GM19397 (cell line): ENCODE measurements at regions not wholly inside any gene's neighbourhood (a gene's known extent, or its start where the extent isn't known, plus 50 kb on each side); places are given as distances from the start of the nearest gene placed in this dataset.
"Not testable (repeated sequence)": the region's sequence is repeated elsewhere in the genome, so short reads cannot be mapped to it uniquely, and the experiment has no call there.

ENCODE experiments used
- ATAC-seq: cut with Tn5 transposase; IDR thresholded peaks from one replicate; pipeline ENCODE4 v1.9.1; 2021; ENCODE audit warnings: mild to moderate bottlenecking, moderate library complexity; ENCODE audit not compliant: unreplicated experiment

DNA sequence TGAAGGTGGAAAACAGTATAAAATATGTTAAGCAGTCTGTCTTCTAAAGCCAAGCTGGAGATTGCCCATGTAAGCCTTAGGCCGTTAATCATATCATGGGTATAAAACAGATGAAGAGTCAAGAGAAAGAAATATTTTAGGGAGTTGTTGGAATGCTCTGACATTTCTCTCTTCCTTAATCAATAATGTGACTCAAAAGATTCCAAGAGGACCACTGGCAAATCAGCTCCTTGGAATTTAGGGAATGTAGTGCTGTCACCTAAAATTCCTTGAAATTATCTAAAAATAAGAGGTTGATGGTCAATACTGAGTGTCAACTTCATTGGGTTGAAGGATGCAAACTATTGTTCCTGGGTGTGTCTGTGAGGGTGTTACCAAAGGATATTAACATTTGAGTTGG, 525.9 kb downstream of the KCNA4 start:
- no peak for ATAC-seq

DNA sequence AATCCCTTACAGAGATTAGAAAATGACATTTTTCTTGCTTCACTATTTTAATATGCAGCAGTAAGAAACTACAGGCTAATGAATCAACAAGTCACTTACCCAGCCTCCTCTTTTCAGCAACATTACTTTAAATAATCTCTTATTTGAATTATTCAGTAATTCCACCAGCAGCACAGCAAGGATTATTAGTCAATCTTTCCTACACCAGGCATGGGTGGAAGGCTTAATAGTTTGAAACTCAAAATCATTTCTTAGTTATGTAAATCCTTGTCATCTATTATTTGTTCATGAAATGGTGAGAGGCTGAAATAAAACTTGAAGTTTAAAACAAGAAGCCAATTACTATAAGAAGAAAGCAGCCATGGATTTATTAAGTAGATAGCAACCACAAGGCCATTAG, 530.5 kb downstream of the KCNA4 start:
- ATAC-seq, result no peak

DNA sequence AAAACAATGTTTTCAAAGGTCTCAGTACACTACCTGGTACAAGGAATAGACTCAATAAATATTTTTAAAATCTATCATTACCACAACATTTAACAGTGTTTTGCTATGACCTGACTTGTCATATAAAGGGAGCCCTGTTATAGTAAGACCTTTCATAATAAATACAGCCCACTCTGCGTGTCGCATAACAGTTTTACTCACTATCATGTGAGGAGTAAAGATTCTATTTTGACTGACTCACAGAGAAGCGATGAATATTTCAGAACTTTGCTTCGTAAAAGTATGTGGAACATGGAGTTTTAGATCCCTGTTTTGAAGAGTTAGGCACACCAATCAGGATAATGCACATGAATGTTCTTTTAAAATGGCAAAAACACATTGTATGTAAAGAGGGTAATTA, 531.2 kb downstream of the KCNA4 start:
- ATAC-seq, result no peak

DNA sequence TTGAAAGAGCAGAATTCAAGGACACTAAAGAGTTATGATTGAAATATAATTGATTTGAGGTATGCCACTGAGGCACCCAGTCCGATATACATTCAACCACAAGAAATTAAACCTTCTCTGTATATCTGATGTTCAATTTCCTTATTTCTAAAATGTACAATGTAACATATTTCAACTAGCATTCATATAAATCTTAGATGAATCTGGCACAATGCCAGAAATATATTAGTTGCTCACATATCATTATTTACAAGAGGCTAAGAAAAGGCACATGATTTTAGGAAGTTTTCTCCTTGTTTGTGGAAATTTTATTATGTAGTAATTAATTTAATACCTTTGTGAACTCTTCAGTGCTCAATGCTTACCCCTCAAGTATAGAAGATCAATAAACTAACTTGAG, 532.3 kb downstream of the KCNA4 start:
- no peak for ATAC-seq

DNA sequence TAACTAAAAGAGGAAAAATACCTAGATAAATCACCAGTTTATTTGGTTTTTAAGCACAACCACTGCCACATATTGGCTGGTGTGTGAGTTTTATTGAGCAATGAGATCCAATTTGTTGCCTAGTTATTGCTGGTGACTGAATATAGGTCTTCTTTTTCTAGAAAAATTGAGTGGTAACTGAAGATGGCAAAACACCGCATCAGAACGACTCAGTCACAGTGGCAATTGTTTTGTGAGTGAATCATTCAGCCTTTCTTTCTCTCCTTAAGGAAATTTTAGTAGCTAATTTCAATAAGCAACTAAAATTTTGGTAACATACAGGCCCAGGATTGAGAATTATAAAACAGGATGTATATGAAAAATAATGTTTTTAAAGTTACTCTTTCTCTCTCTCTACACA, 533.0 kb downstream of the KCNA4 start:
- ATAC-seq, result no peak

DNA sequence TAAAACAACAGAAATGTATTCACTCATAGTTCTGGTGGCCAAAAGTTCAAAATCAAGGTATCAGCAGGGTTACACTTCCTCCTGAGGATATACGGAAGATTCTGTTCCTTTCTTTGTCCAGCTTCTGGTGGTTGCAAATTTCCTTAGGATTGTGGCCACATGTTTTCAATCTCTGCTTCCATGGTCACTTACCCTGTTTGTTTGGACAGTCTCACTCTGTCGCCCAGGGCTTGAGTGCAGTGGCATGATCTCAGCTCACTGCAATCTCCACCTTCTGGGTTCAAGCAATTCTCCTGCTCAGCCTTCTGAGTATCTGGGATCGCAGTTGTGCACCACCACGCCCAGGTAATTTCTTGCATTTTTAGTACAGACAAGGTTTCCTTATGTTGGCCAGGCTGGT, 534.3 kb downstream of the KCNA4 start:
- ATAC-seq, result no peak

DNA sequence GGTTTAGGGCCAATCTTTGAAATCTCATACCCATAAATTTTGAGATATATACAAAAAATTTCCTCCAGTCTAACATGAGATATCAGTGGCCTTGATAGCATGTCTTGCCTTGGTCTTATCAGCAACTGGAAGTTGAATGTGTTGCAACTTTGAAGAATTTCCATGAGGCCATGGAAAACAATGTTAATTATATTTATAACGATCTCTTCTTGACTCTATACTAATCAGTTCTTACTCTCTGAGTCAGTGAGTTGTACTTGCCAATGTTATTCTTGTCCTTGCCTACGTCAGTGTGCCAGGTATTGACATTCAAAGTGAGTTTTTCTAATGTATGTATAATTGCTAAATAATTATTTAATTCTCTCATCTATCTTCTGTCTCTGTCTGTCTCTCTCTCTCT, 535.1 kb downstream of the KCNA4 start:
- no peak for ATAC-seq

DNA sequence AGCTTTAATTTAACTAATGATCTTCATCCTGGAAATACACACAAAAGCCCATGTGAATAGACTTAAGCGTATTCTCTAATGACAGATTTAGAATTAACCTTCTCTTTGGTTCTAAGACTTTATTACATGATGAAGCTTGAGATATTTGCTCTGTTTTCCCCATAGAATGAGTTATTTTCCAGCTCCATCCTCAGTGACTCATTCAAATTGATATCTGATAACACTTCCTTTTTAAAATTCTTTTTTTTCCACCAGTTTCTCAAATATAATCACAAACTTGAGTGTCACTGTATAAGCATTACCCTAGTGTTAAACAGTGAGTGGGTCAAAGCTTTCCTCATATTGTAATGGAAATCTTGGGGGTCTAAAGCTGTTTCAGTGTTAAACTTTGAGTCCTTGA, 535.8 kb downstream of the KCNA4 start:
- ATAC-seq, result no peak

DNA sequence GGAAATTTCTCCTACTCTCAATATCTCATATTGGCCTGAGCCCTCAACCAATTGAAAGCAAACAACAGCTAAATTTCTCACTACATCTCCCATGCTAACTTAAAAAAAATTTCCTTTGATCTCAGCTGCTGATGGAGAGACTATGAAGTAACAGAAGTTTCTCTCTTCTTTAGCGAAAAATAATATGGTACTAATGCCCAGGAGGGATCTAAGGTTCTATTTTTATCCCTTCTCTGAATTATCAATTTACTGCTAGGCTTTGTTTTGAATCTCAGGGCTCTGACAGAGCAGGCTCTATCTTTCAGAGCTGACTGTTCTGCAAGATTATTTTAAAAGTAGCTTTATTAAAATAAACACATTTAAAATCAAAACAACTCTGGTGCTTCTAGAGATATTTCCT, 558.6 kb downstream of the KCNA4 start:
- no peak for ATAC-seq

DNA sequence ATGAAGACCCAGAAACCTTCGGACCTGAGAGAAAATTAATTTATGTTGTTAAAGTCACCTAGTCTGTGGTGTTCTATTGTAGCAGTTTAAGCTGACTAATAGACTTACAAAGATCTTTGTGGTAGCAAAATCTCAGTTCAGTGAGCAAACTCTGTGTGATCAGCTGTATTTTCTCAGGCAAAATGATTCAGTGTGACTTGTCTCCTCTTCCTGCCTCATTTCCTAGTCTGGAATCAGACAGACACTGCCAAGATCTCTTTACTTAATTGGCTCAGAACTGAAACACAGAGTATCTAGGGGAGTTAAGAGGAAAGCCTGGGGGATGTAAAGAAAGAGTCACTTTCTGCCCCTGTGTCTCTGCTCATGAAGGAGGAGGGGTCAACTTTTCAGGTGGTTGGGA, 564.7 kb downstream of the KCNA4 start:
- no peak for ATAC-seq

DNA sequence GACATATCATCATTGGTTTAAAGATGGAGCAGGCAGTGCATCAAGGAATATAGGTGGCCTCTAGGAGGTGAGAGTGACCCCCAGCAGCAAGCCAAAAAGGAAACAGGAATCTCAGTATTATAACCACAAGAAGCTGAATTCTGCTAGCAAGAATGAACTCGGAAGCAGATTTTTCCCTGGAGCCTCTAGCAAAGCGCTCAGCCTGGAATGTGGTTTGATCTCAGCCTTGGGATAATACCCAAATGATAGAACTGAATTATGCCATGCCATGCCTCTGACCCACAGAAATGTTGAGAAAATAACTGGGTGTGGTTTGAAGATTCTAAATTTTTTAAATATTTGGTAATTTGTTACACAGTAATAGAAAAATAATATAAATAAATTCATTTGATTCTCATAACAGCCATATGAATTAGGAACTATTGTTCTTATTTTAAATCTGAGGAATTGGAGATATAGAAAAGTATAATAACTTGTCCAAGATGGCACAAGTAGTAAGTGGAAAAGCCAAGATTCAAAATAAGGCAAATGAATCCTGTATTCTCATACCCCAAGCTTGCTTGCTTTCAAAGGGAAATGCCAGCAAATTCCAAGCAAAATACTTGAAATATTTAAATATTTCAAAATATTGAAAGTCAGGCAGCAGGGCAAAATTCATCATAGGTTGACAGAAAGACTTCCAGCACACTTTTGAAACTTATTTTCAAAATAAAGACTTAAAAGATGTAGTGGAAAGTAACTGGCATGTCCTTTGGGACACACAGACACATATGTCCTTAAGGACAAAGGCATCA, 567.4 kb downstream of the KCNA4 start:
- ATAC-seq, result no peak

DNA sequence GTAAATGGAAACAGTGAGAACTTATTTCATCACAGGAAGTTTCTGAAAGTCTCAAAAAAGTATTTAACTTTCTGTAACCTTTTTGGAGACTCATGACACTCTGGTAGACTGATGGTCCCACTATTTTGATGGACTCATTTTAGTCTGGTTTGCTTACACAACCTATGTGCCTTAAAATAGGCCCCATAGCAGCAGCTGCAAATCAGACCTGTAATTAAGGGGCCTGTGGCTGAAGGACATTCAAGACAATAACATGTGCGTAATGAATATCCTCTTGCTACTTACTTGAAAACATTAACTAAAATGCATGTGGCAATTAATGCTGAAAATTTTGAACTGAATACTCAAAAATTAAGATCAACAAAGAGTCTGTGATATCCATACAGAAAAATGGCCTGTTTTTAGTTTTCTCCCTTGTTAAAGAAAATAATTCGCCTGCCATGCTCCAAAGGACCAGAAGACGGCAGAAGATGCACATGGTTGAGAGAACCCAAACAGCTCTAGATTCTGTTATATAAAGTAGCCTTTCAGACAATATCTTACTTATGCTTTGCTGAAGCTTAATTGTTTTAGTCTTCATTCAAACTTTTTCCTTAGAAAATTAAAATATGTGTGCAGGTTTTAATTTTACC, 568.5 kb downstream of the KCNA4 start:
- no peak for ATAC-seq

DNA sequence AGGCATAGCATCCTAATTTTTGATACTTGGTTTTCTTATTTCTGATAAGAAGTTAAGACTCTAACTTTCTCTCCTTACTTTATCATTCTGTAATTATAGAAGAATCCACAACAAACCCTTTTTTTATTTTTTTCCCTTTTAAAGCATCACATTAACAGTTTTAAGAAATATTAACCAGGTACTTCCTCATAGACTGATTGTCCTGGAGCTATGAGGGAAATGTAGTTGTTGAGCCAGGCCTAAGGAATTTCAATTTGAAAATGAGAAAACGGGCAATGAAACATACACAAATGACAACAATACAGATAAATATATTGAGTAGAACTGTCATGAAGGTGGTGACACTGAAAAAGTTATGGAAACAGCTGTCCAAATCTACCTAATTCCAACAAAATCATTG, 569.0 kb downstream of the KCNA4 start:
- ATAC-seq, result no peak

DNA sequence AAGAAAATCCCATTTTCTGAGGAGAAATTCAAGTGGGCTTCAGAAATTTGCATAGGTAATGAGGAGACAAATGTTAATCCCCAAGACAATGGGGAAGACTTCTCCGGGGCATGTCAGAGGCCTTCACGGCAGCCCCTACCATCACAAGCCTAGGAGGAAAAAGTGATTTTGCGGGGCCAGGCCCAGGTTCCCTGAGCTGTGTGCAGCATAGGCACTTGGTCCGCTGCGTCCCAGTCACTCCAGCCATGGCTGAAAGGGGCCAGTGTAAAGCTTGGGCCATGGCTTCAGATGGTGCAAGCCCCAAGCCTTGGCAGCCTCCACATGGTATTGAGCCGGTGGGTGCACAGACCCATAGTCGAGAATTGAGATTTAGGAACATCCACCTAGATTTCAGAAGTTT, 570.7 kb downstream of the KCNA4 start:
- ATAC-seq, result no peak

DNA sequence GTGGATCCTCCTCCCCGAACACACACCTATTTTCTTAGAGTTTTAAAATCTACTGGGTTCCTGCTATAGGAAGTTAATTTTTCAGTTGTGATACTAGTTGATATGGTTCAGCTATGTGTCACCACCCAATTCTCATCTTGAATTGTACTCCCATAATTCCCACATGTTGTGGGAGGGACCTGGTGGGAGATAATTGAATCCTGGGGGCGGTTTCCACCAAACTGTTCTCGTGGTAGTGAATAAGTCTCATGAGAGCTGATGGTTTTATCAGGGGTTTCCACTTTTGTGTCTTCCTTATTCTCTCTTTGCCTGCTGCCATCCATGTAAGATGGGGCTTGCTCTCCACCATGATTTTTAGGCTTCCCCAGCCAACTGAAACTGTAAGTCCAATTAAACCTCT, 571.6 kb downstream of the KCNA4 start:
- ATAC-seq, result not testable (repeated sequence)

DNA sequence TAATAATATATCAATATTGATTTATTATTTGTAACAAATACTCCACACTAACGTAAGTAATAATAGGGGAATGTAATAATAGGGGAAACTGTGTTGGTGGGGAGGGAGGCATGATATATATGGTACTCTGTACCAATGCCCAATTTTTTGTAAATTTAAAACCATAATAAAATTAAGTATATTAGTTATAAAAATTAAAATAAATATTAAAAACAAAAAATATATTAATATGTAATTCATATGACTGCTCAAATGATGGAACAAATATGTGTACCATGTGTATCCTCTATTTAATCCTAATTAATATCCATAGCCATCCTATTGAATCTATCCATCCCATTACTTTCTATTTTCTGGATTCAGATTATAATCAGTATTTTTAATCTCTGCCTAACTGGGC, 578.0 kb downstream of the KCNA4 start:
- no peak for ATAC-seq

DNA sequence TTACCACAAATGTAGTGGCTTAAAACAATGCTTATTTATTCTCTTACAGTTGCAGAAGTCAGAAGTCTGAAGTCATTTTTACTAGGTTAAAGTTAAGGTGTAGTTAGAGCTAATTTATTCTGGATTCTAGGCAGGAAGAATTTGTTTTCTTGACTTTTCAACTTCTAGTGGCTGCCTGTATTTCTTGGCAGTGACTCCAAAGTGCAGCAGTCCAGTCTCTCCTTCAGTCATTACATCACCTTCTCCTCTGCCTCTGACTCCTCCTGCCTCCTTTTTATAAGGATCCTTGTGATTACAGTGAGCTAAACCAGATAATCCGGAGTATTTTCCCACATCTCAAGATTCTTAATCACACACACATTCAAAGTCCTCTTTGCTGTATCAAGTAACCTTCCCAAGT, 581.4 kb downstream of the KCNA4 start:
- no peak for ATAC-seq

DNA sequence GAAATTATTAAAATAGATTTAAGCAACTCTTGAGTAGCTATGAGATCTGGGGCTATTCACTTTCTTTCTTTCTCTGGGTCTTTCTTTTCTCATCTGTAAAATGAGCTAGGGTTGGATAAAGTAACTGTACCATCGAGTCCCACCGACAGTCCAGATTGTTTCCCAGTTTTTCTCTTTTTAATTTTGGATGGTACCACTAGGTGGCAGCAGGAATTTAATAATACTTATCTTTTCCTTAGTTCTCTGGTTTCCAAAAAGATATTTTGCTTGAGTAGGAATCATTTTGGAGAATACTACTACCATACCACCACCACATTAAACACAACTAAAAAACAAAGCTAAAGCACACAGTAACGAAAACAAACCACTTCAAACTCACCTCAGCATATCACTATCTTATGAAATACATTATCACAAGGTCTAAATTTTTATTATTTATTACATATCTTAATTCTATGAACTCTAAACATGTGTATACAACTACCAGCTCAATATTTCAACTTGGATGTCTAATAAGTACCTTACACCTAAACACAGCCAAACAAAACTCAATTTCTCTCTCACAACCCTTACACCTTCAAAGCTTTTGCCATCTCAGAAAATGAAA, 584.0 kb downstream of the KCNA4 start:
- no peak for ATAC-seq

DNA sequence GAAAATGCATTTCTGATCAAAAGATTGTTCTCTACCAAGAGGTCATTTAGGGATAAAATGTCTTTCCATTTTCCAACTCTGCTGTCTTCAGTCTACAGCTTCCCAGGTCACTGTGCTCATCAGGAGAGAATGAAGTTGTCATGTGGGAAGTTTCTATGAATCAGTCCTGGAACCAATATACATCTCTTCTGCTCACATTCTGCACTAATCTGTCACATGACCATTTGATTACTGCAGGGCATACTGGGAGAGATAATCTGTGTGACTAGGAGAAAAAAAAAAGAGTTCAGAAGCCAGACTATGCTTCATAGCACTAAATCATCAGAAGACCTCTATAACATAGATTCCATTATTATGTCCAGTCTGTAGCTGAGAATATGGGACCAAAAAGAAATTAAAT, 611.5 kb downstream of the KCNA4 start:
- no peak for ATAC-seq

DNA sequence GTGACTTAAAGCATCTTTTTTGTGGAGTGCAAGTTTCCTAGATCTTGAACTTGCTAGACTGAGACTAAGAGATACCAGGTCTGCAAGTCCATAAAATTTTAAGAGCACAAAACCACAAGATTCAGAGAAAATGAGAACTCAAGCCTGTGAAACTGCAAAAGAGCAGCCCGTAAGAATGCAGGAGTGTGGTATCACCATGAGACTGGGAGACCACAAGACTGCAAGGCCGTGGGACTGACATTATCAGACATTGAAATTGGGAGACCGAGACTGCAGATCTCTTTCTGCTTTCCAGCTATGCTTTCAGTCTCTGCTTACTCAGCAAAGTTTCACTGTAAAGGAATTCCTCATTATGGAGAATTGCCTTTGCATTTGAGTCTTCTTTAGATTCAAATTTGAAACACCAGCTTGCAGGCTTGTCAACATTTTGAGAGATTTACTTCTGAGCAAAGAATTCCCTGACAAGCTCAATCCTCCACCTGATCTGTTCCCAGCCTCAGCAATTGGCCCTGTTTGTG, 621.2 kb downstream of the KCNA4 start:
- ATAC-seq, result no peak

DNA sequence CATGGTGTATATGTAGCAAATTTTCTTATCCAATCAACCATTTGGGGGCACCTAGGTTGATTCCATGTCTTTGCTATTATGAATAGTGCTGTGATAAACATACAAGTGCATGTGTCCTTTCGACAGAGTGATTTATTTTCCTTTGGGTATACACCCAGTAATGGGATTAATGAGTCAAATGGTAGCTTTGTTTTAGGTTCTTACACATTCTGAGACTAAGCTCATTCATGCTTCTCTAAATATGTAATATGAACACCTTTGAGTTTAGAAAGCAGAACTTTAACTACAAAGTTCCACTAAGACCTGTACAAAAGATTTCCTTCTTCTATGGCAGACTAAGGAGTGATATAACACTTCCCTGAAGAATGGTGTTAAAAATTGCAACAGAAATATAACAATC, 627.0 kb downstream of the KCNA4 start:
- ATAC-seq, result no peak

DNA sequence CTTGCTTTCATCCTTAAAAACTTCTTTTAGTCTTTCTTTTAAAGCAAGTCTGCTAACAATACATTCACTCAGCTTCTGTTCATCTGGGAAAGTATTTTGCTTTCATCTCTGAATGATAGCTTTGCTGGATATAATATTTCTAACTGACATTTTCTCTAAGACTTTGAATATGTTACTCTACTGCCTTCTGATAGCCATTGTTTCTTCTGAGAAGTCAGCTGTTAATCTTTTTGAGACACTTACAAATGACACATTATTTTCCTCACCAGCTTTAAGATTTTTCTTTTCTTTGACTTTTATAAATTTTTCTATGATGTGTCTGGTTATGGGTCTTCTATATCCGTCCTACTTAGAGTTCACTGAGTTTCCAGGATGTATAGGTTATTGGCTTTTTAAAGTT, 643.1 kb downstream of the KCNA4 start:
- ATAC-seq, result no peak
